Cerebellar cortex (tissue), 1 donor: ENCODE measurements at regions not wholly inside any gene's neighbourhood (a gene's known extent, or its start where the extent isn't known, plus 50 kb on each side); places are given as distances from the start of the nearest gene placed in this dataset.
A peak's percentile ranks its signal among the peaks of the same experiment; 100 is the strongest.
"Not testable (repeated sequence)": the region's sequence is repeated elsewhere in the genome, so short reads cannot be mapped to it uniquely, and the experiment has no call there.

Experiments
- DNase-seq: peaks from one replicate; pipeline ENCODE4 v3.0.0-alpha.2; 2015; ENCODE audit warnings: low spot score

DNA sequence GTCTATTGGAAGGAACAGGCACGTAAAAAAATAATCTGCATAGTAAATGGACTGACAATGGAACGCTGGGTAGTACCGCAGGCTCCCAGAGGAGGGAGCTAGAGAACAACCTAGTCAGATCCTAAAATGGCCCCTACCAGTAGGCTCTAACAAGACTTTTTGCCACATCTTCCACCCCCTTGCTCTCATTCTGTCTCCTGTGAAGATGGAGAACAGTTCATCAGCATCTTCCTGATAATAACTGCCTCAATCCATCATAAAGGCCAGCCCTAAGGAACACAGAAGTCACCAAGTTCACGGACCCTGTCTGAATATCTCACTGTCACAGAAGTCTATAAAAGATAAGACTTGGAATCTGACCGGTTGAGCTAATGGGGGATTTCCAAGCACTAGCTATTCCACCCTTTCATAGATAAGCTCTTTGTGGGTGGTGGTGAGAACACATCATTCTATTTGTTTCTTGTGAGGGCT, 133.4 kb downstream of the SLC1A3 start:
- peak; percentile 35 for DNase-seq

DNA sequence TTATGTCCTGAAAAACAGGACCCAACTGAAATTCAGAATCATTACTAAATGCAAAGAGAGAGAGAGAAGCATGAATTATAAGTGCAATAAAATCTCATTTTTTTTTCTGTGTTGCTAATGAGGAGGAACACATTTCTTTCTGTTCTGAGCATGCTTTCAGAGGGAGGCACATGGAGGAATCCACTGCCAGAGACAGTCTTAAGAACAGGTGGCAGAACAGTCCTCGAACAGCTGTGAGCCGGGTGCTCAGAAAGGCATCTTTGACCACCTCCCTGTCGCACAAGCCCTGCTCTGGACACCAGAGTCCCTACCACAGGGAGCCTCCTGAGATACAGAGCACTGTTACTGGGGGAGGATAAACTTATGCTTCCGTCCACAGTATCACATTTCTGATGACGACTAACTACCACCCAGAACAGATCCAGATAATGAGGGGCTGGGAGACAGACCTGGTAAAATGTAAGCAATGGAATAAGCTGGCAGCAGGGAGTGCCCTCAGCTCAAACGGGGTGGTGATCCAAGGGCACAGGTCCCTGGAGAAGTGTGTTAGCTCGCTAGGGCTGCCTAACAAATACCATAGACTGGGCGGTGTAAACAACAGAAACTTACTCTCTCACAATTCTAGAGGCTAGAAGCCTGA, 134.0 kb downstream of the SLC1A3 start:
- no peak for DNase-seq

GRCh38 chr5:36741128-36741527, 134.7 kb downstream of the SLC1A3 start:
- DNase-seq: no peak

DNA sequence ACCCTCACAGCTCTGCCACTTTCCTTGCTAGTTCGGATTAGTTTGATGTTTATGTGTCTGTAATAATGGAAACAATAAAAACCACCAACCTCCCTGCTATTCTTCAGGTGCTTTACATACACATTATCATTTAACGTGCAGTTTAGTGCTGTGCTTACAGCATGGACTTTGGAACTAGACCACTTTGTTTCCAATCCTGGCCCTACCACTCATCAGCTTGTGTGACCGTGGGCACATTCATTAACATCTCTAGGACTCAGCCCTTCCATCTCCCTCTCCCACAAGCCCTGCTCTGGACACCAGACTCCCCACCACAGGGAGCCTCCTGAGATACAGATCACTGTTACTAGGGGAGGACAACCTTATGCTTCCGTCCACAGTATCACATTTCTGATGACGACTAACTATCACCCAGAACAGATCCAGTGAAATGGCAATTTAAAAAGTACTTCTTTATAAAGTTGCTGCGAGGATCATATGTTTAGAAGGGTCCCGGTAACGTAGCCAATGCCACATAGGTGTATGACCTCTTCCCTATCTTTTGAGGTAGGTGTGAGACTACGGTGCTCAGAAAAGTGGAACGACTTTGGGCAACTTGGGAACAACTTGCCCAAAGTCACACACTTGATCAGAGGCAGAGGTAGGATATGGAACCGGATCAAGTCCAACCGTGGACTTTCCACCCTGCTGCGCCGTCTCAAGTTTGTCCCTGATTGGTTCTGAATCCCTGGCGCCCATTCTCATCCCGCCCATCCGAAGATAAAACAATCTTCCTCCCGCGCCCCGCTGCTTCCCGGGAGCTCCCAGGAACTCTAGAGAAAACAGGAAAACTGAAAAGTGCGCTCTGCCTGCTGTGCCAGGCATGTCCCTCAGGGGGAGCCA, 132.4 kb upstream of the NIPBL start:
- peak; percentile 35 for DNase-seq

DNA sequence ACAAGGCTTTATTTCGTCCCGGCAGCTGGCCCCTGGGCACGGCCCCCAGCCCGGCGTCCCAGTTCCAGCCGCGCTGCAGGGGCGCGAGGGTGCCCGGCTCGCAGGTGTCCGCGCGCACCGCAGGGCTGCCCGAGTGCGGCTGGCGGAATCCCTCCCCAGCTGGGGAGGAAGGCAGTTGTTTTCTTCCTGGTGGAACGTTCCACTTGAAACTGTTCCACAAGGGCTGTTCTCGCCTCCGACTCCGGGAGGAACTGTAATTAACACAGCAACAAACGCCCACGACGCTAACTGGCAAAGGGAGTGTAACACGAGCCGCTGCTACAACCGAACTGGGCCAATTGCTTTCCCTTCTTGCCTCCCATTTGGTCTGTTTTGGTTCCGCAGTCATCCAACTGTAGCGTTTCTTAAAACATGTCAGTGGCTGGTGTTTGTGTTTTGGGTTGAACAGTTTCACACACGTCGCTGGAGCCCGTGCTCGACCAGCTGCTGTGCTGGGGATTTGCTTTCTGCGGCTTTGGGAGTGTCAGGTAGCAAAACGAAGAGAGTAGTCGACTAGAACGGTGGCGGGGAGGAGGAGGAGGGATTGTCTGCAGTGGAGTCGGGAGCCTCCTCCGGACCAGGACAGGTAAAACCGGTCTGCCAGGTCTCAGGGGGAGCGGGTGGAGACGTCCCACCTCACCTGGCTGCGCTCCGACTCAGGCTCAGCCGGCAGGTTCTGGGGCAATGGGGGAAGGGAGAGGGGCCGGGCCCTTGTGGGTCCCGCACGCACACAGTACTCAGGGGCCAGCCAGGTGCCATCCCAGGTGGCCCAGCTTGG, 131.6 kb upstream of the NIPBL start:
- DNase-seq: peak; percentile 10

DNA sequence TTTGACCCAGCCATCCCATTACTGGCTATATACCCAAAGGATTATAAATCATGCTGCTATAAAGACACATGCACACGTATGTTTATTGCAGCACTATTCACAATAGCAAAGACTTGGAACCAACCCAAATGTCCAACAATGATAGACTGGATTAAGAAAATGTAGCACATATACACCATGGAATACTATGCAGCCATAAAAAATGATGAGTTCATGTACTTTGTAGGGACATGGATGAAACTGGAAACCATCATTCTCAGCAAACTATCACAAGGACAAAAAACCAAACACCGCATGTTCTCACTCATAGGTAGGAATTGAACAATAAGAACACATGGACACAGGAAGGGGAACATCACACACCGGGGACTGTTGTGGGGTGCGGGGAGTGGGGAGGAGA, 128.8 kb upstream of the NIPBL start:
- not testable (repeated sequence) for DNase-seq

DNA sequence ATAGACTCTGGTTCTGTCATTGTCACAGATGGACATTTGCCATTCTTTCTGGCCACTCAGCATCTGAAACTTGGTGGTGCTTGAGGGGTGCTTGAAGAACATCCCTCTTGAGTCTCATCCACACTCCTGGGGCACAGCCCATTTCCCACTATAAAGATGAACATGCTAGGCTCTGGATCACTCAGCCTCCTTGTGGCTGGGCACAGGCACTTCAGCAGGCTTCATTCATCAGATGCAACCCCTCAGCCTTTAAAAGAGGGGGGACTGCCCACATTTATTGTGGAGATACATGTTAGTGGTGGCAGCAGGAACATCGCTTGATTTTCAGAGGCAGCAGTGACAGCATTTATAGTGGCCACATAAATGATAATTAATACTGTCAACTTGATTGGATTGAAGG, 124.7 kb upstream of the NIPBL start:
- DNase-seq: no peak

- DNase-seq: no peak
Observed at GRCh38 chr5:36755342-36755741, 121.2 kb upstream of the NIPBL start.

DNA sequence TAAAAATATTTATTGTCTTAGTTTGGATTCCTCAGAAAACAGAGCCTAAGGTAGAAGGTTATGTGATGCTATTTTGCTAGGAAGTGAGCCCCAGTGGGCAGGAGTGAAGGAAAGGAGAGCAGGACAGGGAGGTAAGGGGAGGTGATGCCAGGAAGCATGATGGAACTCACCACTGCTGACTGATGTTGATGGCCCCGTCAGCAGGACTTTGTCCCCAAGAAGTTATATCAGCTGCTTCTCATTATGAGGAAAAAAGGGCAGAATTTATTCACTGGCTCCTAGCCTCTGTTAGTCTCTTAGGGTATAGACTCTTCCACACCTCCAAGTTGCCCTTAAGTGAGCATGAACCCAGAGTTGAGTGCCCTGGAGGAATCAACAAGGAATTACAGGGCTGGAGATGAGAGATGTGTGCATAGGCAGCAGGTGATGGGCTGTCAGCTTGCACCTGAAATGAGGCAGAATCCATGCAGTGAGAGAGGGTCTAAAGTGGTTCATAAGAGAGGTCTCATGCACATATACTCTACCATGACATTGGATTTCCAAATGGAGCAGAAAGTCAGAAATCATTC, 120.6 kb upstream of the NIPBL start:
- no peak for DNase-seq

- no peak for DNase-seq
Observed at GRCh38 chr5:36756848-36757247, 119.7 kb upstream of the NIPBL start.

DNA sequence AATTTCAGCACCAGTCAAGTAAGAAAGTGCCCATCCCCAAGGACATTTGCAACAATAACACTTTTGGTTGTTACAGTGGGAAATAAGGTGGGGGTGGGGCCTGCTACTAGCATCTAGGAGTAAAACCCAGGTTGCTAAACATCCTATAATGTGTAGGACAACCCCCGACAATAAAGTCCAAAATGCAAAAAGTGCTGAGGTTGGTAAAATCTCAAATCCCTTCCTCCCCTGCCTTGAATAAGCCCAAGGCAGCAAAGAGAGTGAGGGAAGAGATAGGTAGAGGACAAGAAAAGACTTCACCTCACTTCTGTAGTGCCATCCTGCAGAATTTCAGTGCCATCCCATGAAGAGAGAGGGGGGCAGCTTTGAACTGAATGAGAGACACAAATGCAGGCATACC, 117.5 kb upstream of the NIPBL start:
- no peak for DNase-seq

GRCh38 chr5:36763454-36763853, 113.1 kb upstream of the NIPBL start:
- no peak for DNase-seq

GRCh38 chr5:36765876-36766275, 110.7 kb upstream of the NIPBL start:
- no peak for DNase-seq

DNA sequence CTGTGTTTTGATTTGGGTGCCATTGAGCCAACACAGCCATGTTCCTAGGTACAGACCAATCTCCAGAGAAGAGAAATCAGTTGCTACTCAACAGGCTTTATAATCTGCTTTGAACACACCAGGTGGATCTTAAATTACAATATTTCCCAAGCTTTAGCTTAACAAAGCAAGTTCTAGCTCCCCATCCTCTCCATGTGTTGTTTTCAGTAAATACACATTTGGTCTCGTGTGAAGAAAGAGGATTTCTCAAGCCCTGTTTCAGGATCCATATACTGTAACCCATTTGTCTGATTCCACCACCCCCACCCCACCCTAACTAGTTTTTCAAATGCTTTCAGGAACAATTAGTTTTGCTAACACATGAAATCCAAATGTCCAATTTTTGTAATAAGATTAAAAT, 109.6 kb upstream of the NIPBL start:
- DNase-seq: no peak

GRCh38 chr5:36768450-36768849, 108.1 kb upstream of the NIPBL start:
- DNase-seq: no peak

DNA sequence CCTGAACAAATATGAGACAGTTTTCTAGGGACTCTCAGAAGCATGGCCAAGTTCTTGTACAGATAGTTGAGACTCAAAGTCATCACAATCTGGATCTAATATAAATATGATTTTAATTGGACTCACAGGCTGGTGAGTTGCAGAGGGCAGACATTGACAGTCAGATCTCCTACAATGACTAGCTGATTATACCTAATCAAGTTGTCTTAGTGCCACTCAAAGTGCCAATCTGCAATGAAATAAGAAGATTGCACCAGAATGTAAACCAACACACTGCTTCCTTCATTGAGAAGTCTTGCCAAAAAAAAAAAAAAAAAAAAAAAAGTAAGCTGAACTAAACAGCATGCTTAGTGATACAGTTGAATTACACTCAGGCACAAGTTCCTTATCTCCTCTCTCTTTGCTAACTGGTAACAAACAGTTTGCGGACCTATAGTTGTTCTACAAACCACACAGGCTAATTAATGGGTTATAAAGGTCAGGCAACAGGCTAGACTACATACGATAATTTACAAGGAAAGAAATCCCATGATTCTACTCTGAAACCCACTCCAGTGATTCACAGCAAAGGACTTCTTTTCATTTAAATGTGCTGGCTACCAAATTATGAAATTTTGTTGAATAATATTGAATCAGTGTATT, 107.3 kb upstream of the NIPBL start:
- DNase-seq: no peak

DNA sequence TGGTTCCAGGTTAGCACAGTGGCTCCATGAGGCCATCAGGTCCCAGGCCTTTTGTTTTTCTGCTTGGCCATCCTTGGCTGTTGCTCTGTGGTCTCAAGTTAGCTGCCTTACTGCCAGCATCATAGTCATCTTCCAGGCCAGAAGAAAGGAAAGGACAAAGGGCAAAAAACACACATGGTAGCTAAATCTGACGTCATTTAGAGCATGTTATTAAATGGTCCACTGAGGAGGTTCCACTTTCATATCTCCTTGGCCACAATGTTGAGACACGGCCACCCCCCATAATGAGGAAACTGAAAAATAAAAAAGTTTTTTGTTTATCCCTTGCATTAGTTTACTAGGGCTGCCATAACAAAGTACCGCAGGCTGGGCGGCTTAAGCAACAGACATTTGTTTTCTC, 106.4 kb upstream of the NIPBL start:
- DNase-seq: no peak

DNA sequence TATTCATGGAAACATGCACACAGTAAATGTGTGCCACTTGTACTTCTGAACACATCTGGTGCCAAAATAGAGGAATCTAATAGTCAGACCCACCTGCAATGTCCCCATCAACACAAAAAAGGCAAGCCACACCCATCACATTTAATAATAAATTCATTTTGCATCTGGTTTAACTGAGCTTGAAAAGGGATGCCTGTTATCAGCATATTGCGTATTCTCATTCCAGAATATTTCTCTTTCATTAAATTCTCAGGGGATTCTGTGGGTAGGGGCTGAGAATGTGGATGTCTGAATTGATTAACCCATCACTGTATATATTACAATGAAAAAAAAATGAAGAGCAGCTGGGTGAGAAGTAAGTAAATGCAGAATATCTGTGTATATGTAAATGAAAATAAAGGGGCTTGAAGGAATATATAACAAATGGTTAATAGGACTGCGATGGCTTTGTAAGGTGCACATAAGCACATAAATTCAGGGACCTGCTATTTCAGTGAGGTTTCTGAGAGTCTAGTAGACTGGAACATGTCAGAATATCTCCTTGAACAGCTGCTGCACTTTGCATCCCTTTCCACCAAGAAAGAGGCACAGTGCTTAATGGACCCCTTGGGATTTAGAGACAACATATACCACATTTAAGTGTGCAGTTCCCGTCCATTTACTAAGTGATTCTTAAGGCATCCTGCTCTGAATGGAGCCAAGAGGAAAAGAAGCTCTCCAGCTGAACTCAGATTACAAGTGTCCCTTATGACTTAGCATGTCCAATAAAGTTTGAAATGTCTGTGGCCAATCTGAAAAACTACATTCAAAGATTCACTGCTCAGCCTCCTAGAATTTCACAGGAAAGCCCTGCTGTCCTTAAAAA, 104.1 kb upstream of the NIPBL start:
- no peak for DNase-seq

GRCh38 chr5:36777105-36777757, 99.3 kb upstream of the NIPBL start:
- peak; percentile 32 for DNase-seq

DNA sequence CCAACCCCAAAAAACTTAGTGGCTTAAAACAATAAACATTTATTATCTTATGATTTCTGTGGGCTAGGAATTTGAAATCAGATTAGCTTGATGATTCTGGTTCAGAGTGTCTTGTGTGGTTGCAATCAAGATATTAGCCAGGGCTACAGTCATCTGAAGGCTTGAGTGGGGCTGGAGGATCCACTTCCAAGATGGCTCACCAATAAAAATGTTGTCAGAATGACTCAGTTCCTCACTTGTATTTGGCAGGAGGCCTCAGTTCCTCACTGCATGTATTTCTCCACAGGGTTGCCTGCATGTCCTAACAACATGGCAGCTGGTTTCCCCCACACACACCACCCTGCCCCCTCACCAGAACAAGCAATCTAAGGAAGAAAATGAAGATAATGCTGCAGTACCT, 98.2 kb upstream of the NIPBL start:
- no peak for DNase-seq
